ENCODE measurements at regions not wholly inside any gene's neighbourhood (a gene's known extent, or its start where the extent isn't known, plus 50 kb on each side); places are given as distances from the start of the nearest gene placed in this dataset.

DNA sequence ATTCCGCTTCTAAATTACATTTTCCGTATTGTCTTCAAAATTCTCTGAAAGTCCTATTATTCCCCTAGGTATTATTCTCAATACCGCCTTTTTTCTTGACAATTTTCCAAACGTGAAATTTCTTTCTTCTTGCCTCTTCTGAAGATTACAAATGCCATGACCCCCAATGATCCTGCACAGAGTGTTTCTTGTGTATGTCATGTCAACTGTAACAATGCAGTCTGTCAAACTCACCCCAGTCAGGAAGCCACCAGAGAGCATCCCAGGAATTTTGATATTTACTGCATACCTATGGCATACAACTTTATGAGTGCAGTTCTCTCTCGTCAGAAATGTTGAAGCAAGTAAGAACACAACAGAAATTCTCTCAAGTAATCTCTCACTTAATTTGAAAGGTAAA is 847.3 kb upstream of the CDH8 start:
- TF ChIP-seq POLR2A (IDR thresholded peaks at IDR 0.05; ENCODE audit: extremely low read depth, insufficient read length) = no peak
- TF ChIP-seq, protein P1, sequence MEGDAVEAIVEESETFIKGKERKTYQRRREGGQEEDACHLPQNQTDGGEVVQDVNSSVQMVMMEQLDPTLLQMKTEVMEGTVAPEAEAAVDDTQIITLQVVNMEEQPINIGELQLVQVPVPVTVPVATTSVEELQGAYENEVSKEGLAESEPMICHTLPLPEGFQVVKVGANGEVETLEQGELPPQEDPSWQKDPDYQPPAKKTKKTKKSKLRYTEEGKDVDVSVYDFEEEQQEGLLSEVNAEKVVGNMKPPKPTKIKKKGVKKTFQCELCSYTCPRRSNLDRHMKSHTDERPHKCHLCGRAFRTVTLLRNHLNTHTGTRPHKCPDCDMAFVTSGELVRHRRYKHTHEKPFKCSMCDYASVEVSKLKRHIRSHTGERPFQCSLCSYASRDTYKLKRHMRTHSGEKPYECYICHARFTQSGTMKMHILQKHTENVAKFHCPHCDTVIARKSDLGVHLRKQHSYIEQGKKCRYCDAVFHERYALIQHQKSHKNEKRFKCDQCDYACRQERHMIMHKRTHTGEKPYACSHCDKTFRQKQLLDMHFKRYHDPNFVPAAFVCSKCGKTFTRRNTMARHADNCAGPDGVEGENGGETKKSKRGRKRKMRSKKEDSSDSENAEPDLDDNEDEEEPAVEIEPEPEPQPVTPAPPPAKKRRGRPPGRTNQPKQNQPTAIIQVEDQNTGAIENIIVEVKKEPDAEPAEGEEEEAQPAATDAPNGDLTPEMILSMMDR (IDR thresholded peaks at IDR 0.05; ENCODE audit: low read depth, low read length) = no peak
- TF ChIP-seq, protein P2, sequence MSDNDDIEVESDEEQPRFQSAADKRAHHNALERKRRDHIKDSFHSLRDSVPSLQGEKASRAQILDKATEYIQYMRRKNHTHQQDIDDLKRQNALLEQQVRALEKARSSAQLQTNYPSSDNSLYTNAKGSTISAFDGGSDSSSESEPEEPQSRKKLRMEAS (IDR thresholded peaks at IDR 0.05; ENCODE audit: low read depth, low read length) = no peak
